ENCODE measurements at regions not wholly inside any gene's neighbourhood (a gene's known extent, or its start where the extent isn't known, plus 50 kb on each side); places are given as distances from the start of the nearest gene placed in this dataset.

GRCh38 chr9:120009856-120010255 is 570.1 kb downstream of the CDK5RAP2 start:
- Histone ChIP-seq H3K9ac (ENCODE audit: low read length) (no peak overlapping the region), H3K4me3 (ENCODE audit: control extremely low read depth in 1 of 5, extremely low read depth in 1 of 5, insufficient read depth in 1 of 5, low read depth in 2 of 5, low read length in 4 of 5) (no peak overlapping the region), H2AFZ (ENCODE audit: insufficient read depth, low read depth, low read length, poor library complexity, severe bottlenecking) (no peak overlapping the region), H3K27me3 (replicated peaks in 1 of 4; ENCODE audit: control extremely low read depth in 1 of 4, control insufficient read depth in 3 of 4, insufficient read depth in 4 of 4, low read length in 3 of 4) (peaks cover 0 to 2% (median 0%) of the 10 kb centered on the region in 4 experiments), H3K79me2 (ENCODE audit: control insufficient read depth, insufficient read depth, low read length) (no peaks in the 10 kb centered on the region), H3K9me3 (ENCODE audit: control extremely low read depth in 1 of 3, control insufficient read depth in 2 of 3, insufficient read depth in 1 of 3, low read length in 2 of 3) (no peaks in the 10 kb centered on the region), H3K36me3 (replicated peaks in 1 of 2; ENCODE audit: control extremely low read depth in 1 of 2, control insufficient read depth in 1 of 2, extremely low read depth in 1 of 2, insufficient read depth in 2 of 2, low read length in 1 of 2) (no peaks in the 10 kb centered on the region), H4K20me1 (ENCODE audit: control insufficient read depth, insufficient read depth, low read length, poor library complexity, severe bottlenecking) (no peaks in the 10 kb centered on the region), H3K27ac (ENCODE audit: low read length in 2 of 2) (no peak overlapping the region), H3K4me1 (ENCODE audit: control insufficient read depth in 2 of 2, insufficient read depth in 2 of 2, low read length in 2 of 2) (no peaks in the 10 kb centered on the region), H3K4me2 (replicated peaks; ENCODE audit: low read depth, low read length, poor library complexity, severe bottlenecking) (no peak overlapping the region)
- no peak for DNase-seq
- H3K27ac Mint-ChIP-seq = no peak overlapping the region
- TF ChIP-seq CTCF (IDR thresholded peaks at IDR 0.05) (no peak), EZH2 (IDR thresholded peaks at IDR 0.05; ENCODE audit: borderline replicate concordance, insufficient read depth, low read depth, low read length, poor library complexity, severe bottlenecking) (no peak)
- peaks cover 7% of the 10 kb centered on the region for H3K27me3 Mint-ChIP-seq
- H3K4me1 Mint-ChIP-seq = no peaks in the 10 kb centered on the region
- no peak for ATAC-seq (ENCODE audit: low read depth)
- H3K4me3 Mint-ChIP-seq = no peak overlapping the region
- WGBS (ENCODE audit: insufficient coverage) = 100% methylated on average over 1 of the region's 3 CpGs
- no peaks in the 10 kb centered on the region for H3K9me3 Mint-ChIP-seq (ENCODE audit: insufficient read depth)
- ChIA-PET POLR2A (no interaction called here), CTCF (no interaction called here)
- intact Hi-C loops (cut with micrococcal nuclease) = no loop called here

DNA sequence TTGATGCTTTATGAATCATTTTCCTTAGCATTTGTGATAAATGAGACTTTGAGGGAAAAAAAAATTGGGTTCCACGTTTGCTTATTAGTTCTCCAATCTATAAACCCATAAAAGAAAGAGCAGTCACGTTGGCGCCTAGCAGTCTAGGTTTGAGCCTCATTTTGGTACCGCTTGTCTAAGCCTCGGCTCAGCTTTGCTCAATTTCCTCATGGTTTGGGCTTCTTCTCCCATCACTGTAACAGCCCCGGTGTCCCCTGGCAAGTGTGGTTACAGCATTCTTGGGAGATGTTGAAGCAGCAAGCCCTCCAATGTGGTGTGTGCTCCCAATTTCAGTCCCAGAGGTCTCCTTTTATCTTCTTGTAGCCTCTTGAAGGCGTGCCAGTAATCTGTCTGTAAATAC is 578.4 kb downstream of the CDK5RAP2 start:
- ChIA-PET CTCF (no interaction called here), POLR2A (no interaction called here)
- Histone ChIP-seq H3K4me2 (replicated peaks; ENCODE audit: low read depth, low read length, poor library complexity, severe bottlenecking) (no peak overlapping the region), H2AFZ (ENCODE audit: insufficient read depth, low read depth, low read length, poor library complexity, severe bottlenecking) (no peak overlapping the region), H3K9ac (ENCODE audit: low read length) (no peak overlapping the region), H3K27ac (ENCODE audit: low read length in 2 of 2) (no peak overlapping the region), H3K9me3 (ENCODE audit: control extremely low read depth in 1 of 3, control insufficient read depth in 2 of 3, insufficient read depth in 1 of 3, low read length in 2 of 3) (no peaks in the 10 kb centered on the region), H4K20me1 (ENCODE audit: control insufficient read depth, insufficient read depth, low read length, poor library complexity, severe bottlenecking) (no peaks in the 10 kb centered on the region), H3K27me3 (replicated peaks in 1 of 4; ENCODE audit: control extremely low read depth in 1 of 4, control insufficient read depth in 3 of 4, insufficient read depth in 4 of 4, low read length in 3 of 4) (no peaks in the 10 kb centered on the region), H3K36me3 (replicated peaks in 1 of 2; ENCODE audit: control extremely low read depth in 1 of 2, control insufficient read depth in 1 of 2, extremely low read depth in 1 of 2, insufficient read depth in 2 of 2, low read length in 1 of 2) (no peaks in the 10 kb centered on the region), H3K79me2 (ENCODE audit: control insufficient read depth, insufficient read depth, low read length) (no peaks in the 10 kb centered on the region), H3K4me3 (ENCODE audit: control extremely low read depth in 1 of 5, extremely low read depth in 1 of 5, insufficient read depth in 1 of 5, low read depth in 2 of 5, low read length in 4 of 5) (no peak overlapping the region), H3K4me1 (ENCODE audit: control insufficient read depth in 2 of 2, insufficient read depth in 2 of 2, low read length in 2 of 2) (no peaks in the 10 kb centered on the region)
- no peak for DNase-seq
- 89% methylated on average over 4 of the region's 7 CpGs for WGBS (ENCODE audit: insufficient coverage)
- TF ChIP-seq CTCF (IDR thresholded peaks at IDR 0.05) (no peak), EZH2 (IDR thresholded peaks at IDR 0.05; ENCODE audit: borderline replicate concordance, insufficient read depth, low read depth, low read length, poor library complexity, severe bottlenecking) (no peak)
- no peaks in the 10 kb centered on the region for H3K4me1 Mint-ChIP-seq
- H3K27me3 Mint-ChIP-seq = peaks cover 5% of the 10 kb centered on the region
- no peak overlapping the region for H3K27ac Mint-ChIP-seq
- no peaks in the 10 kb centered on the region for H3K9me3 Mint-ChIP-seq (ENCODE audit: insufficient read depth)
- no peak for ATAC-seq (ENCODE audit: low read depth)
- intact Hi-C loops (cut with micrococcal nuclease) = no loop called here
- no peak overlapping the region for H3K4me3 Mint-ChIP-seq
